Epithelial cell of proximal tubule (primary cell): ENCODE measurements at regions not wholly inside any gene's neighbourhood (a gene's known extent, or its start where the extent isn't known, plus 50 kb on each side); places are given as distances from the start of the nearest gene placed in this dataset.

Experiments
- DNase-seq: peaks from one replicate; pipeline ENCODE4 v3.0.0-alpha.2; 2011; ENCODE audit warnings: low read depth
- H3K4me3 ChIP-seq: 2 replicates; pipeline ENCODE4 v1.5.1; 2011; ENCODE audit warnings: low read depth, mild to moderate bottlenecking, low read length
- CTCF ChIP-seq: conservative IDR thresholded peaks from 2 replicates; pipeline ENCODE4 v1.5.1; 2012; ENCODE audit warnings: low read depth, mild to moderate bottlenecking, low read length

DNA sequence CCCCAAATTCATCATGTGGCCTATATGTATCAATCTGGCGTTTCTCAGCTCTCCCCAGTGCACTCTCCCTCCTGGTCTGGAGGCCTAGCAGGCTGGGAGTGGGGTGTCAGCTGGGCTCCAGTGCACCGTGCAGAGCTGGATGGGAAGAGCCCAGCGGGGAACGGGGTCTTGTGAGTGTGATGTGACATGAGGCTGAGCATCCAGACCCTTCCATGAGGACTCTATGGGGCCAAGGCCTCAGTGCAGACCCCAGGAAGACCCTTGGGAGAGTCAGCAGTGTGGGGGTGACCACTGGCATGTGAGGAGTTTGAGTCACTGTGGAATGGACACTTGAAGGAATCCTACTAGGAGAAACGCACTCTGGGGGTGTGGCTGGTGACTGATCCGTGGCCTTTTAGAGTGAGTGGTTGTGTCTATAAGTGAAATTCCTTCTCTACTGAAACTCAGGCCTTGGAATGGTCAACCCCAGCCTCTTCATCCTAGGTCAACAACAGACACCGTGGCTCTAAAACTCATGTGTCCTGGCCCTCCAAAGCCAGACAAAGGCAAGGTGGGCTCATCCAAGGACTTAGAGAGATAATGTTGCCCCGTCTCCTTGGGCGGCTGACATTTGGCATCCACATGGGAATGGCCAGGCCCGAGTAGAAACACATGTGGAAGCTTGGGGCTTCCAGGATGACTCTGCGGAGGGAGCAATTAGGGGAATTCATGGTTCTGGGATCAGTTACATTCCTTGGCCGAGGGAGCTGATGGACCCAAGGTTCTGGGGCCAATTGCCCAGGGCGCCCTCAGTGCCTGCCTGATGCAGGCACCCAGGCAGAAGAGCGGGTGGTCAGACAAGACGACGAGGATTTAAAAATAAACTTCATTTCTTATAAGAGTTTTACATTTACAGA, 156.0 kb upstream of the TWIST2 start:
- DNase-seq = no peak
- TF ChIP-seq CTCF = no peak
- no peak overlapping the region for H3K4me3 ChIP-seq

GRCh38 chr2:238692562-238692961, 155.3 kb upstream of the TWIST2 start:
- DNase-seq = no peak
- no peak overlapping the region for H3K4me3 ChIP-seq
- TF ChIP-seq CTCF = no peak

- no peak for DNase-seq
- TF ChIP-seq CTCF = no peak
- no peak overlapping the region for H3K4me3 ChIP-seq
Measured at GRCh38 chr2:238693337-238694093, 154.4 kb upstream of the TWIST2 start.

DNA sequence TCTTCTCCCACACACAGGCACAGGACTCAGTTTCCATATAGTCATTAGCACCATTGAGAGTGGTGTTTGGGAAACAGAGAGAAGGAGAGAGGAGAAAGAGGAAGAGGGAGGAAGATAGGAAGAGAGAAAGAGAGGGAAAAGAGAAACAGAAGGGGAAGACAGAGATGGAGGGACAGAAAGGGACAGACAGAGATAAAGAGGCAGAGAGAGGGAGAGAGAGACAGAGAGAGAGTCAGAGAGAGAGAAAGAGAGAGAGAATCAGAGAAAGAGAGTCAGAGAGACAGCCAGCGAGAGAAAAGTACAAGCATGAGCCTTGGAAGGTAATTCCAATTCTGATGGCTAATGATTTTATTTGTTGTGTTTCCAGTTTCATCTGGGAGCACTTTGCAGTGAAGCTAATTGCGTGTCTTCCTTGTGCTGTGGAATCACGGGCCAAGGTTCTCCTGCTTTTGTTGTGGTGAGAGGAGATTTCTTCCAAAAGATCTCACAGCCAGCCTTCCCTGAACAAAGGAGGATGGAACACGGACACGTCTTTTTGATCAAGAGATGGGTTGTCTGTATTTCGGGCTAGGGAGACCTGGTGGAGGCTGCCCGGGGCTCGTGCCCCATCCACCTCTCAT, 153.6 kb upstream of the TWIST2 start:
- no peak overlapping the region for H3K4me3 ChIP-seq
- no peak for DNase-seq

DNA sequence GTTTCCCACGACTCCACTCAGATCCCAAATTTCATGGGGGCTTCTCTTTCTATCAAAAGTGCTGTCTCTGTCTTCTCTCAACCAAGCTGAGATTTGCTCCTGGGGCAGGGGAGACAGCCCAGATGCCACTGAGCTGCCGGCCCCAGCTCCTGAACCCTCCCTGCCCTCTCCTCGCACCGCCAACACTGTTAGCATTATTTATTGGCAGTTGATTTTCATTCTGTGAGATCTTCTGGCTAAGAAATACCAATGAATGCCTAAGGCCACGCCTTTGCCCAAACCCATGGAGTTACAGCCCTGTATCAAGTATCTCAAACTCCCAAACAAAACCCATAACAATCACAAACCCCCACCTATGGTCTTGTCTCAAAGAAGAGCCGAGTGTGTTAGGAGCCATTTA, 153.0 kb upstream of the TWIST2 start:
- no peak for TF ChIP-seq CTCF
- DNase-seq = no peak
- no peak overlapping the region for H3K4me3 ChIP-seq

More for the DNA sequence above, 153.6 kb upstream of the TWIST2 start:
- no peak for TF ChIP-seq CTCF

GRCh38 chr2:238695538-238695937, 152.3 kb upstream of the TWIST2 start:
- no peak for TF ChIP-seq CTCF

More at GRCh38 chr2:238695538-238695937, 152.3 kb upstream of the TWIST2 start:
- no peak for DNase-seq
- no peak overlapping the region for H3K4me3 ChIP-seq
